ENCODE measurements at regions not wholly inside any gene's neighbourhood (a gene's known extent, or its start where the extent isn't known, plus 50 kb on each side); places are given as distances from the start of the nearest gene placed in this dataset.
"Not testable (repeated sequence)": the region's sequence is repeated elsewhere in the genome, so short reads cannot be mapped to it uniquely, and the experiment has no call there.

GRCh38 chr5:32951878-32952277 lies 240.8 kb downstream of the NPR3 start:
- Histone ChIP-seq H3K4me3 (ENCODE audit: low read length) (no peak overlapping the region), H3K27ac (ENCODE audit: low read depth, low read length) (no peak overlapping the region), H3K4me1 (ENCODE audit: control insufficient read depth, low read length) (no peaks in the 10 kb centered on the region), H4K20me1 (ENCODE audit: control insufficient read depth, insufficient read depth, low read depth, low read length) (no peaks in the 10 kb centered on the region), H3F3A (ENCODE audit: control insufficient read depth, insufficient read depth) (no peaks in the 10 kb centered on the region), H3K79me2 (ENCODE audit: control insufficient read depth, low read length) (no peaks in the 10 kb centered on the region), H3K36me3 (ENCODE audit: control insufficient read depth, low read length) (no peaks in the 10 kb centered on the region), H3K27me3 (ENCODE audit: control insufficient read depth, low read length) (no peaks in the 10 kb centered on the region), H3K4me2 (ENCODE audit: low read length) (no peak overlapping the region), H3K9me3 (ENCODE audit: control insufficient read depth, insufficient read depth, low read length) (no peaks in the 10 kb centered on the region), H3K9me2 (replicated peaks; ENCODE audit: control insufficient read depth, low read length) (no peaks in the 10 kb centered on the region)
- no peak for TF ChIP-seq CTCF (IDR thresholded peaks at IDR 0.05; ENCODE audit: low read depth, low read length, poor library complexity, severe bottlenecking)
- no peak for TF ChIP-seq EZH2phosphoT487 (IDR thresholded peaks at IDR 0.05; ENCODE audit: borderline replicate concordance, low read length)

- H3K9me2 ChIP-seq (replicated peaks; ENCODE audit: control insufficient read depth, low read length); H4K20me1 ChIP-seq (ENCODE audit: control insufficient read depth, insufficient read depth, low read depth, low read length); H3K27me3 ChIP-seq (ENCODE audit: control insufficient read depth, low read length); H3K4me3 ChIP-seq (ENCODE audit: low read length); H3K36me3 ChIP-seq (ENCODE audit: control insufficient read depth, low read length); H3K9me3 ChIP-seq (ENCODE audit: control insufficient read depth, insufficient read depth, low read length); H3K79me2 ChIP-seq (ENCODE audit: control insufficient read depth, low read length); H3K27ac ChIP-seq (ENCODE audit: low read depth, low read length); H3K4me1 ChIP-seq (ENCODE audit: control insufficient read depth, low read length); H3K4me2 ChIP-seq (ENCODE audit: low read length); H3F3A ChIP-seq (ENCODE audit: control insufficient read depth, insufficient read depth): not testable (repeated sequence)
Observed at GRCh38 chr5:32952421-32952820, 241.3 kb downstream of the NPR3 start.

- Histone ChIP-seq H3K9me2 (replicated peaks; ENCODE audit: control insufficient read depth, low read length) (no peaks in the 10 kb centered on the region; the same call in 1 of the 2 replicates), H3K79me2 (ENCODE audit: control insufficient read depth, low read length) (no peaks in the 10 kb centered on the region), H3K4me1 (ENCODE audit: control insufficient read depth, low read length) (no peaks in the 10 kb centered on the region), H3K36me3 (ENCODE audit: control insufficient read depth, low read length) (no peaks in the 10 kb centered on the region), H3F3A (ENCODE audit: control insufficient read depth, insufficient read depth) (no peaks in the 10 kb centered on the region), H3K4me3 (ENCODE audit: low read length) (no peak overlapping the region), H3K9me3 (ENCODE audit: control insufficient read depth, insufficient read depth, low read length) (no peaks in the 10 kb centered on the region), H3K27ac (ENCODE audit: low read depth, low read length) (no peak overlapping the region), H3K4me2 (ENCODE audit: low read length) (no peak overlapping the region), H4K20me1 (ENCODE audit: control insufficient read depth, insufficient read depth, low read depth, low read length) (no peaks in the 10 kb centered on the region), H3K27me3 (ENCODE audit: control insufficient read depth, low read length) (no peaks in the 10 kb centered on the region)
- TF ChIP-seq CTCF (IDR thresholded peaks at IDR 0.05; ENCODE audit: low read depth, low read length, poor library complexity, severe bottlenecking), result no peak
- TF ChIP-seq EZH2phosphoT487 (IDR thresholded peaks at IDR 0.05; ENCODE audit: borderline replicate concordance, low read length), result no peak
Observed at GRCh38 chr5:32953694-32954093, 242.6 kb downstream of the NPR3 start.

- Histone ChIP-seq H3K4me2 (ENCODE audit: low read length) (no peak overlapping the region), H4K20me1 (ENCODE audit: control insufficient read depth, insufficient read depth, low read depth, low read length) (no peaks in the 10 kb centered on the region), H3K36me3 (ENCODE audit: control insufficient read depth, low read length) (no peaks in the 10 kb centered on the region), H3K79me2 (ENCODE audit: control insufficient read depth, low read length) (no peaks in the 10 kb centered on the region), H3K27me3 (ENCODE audit: control insufficient read depth, low read length) (no peaks in the 10 kb centered on the region), H3K4me3 (ENCODE audit: low read length) (no peak overlapping the region), H3F3A (ENCODE audit: control insufficient read depth, insufficient read depth) (no peaks in the 10 kb centered on the region), H3K9me2 (replicated peaks; ENCODE audit: control insufficient read depth, low read length) (no peaks in the 10 kb centered on the region; the same call in 1 of the 2 replicates), H3K4me1 (ENCODE audit: control insufficient read depth, low read length) (no peaks in the 10 kb centered on the region), H3K9me3 (ENCODE audit: control insufficient read depth, insufficient read depth, low read length) (no peaks in the 10 kb centered on the region), H3K27ac (ENCODE audit: low read depth, low read length) (no peak overlapping the region)
- no peak for TF ChIP-seq EZH2phosphoT487 (IDR thresholded peaks at IDR 0.05; ENCODE audit: borderline replicate concordance, low read length)
- TF ChIP-seq CTCF (IDR thresholded peaks at IDR 0.05; ENCODE audit: low read depth, low read length, poor library complexity, severe bottlenecking), result no peak
Observed at GRCh38 chr5:32955814-32956213, 244.7 kb downstream of the NPR3 start.

All from DOHH2 (cell line).